A673 (cell line): ENCODE measurements at regions not wholly inside any gene's neighbourhood (a gene's known extent, or its start where the extent isn't known, plus 50 kb on each side); places are given as distances from the start of the nearest gene placed in this dataset.

Experiments
- BruUV-seq: library from RNA; stranded (reverse); fragments of 400-500 nt; replicated peaks from 2 replicates; lab custom pipeline; 2021; lab: Mats Ljungman, UMichigan
- CTCF ChIA-PET: fragments of 300-600 bp; sonication (Branson Sonifier 250); formaldehyde crosslinking; loops from one replicate; lab custom pipeline; 2022; ENCODE audit warnings: antibody characterized with exemption; lab: Charles Lee
- POLR2A ChIA-PET: fragments of 300-600 bp; sonication (Branson Sonifier 250); formaldehyde crosslinking; loops from one replicate; lab custom pipeline; 2022; ENCODE audit warnings: antibody characterized with exemption; ENCODE audit not compliant: low non-redundant PET; lab: Charles Lee
- DNase-seq: peaks from one replicate; pipeline ENCODE4 v3.0.0-alpha.2; 2015; ENCODE audit warnings: low spot score
- H3K27ac ChIP-seq: fragments of 200-600 bp; sonication (generic); 2 replicates; pipeline ENCODE4 v1.5.1; 2016; ENCODE audit warnings: mixed run types, low read depth, mild to moderate bottlenecking, mixed read lengths, antibody characterized with exemption, low read length; ENCODE audit not compliant: poor library complexity, severe bottlenecking
- H3K27me3 ChIP-seq: fragments of 200-600 bp; sonication (generic); replicated peaks from 2 replicates; pipeline ENCODE4 v1.6.1; 2017; ENCODE audit warnings: mixed run types, low read depth, mild to moderate bottlenecking, mixed read lengths, antibody characterized with exemption, low read length; ENCODE audit not compliant: insufficient read depth, poor library complexity
- H3K36me3 ChIP-seq: fragments of 200-600 bp; sonication (generic); 2 replicates; pipeline ENCODE4 v1.6.1; 2016; ENCODE audit warnings: mixed run types, mild to moderate bottlenecking, mixed read lengths, antibody characterized with exemption, low read length; ENCODE audit not compliant: insufficient read depth, poor library complexity, severe bottlenecking
- H3K4me1 ChIP-seq: fragments of 200-600 bp; sonication (generic); 2 replicates; pipeline ENCODE4 v1.6.1; 2017; ENCODE audit warnings: mixed run types, mild to moderate bottlenecking, mixed read lengths, antibody characterized with exemption, low read length; ENCODE audit not compliant: insufficient read depth, poor library complexity, severe bottlenecking
- H3K4me3 ChIP-seq: fragments of 200-600 bp; sonication (generic); 2 replicates; pipeline ENCODE4 v1.5.1; 2016; ENCODE audit warnings: low read depth, mixed run types, mild to moderate bottlenecking, mixed read lengths, low read length; ENCODE audit not compliant: poor library complexity, severe bottlenecking
- H3K9me3 ChIP-seq: fragments of 200-600 bp; sonication (generic); 2 replicates; pipeline ENCODE4 v1.6.1; 2016; ENCODE audit warnings: mixed run types, low read depth, mild to moderate bottlenecking, mixed read lengths, antibody characterized with exemption, low read length; ENCODE audit not compliant: poor library complexity, severe bottlenecking
- CTCF ChIP-seq: fragments of 300-800, 200-600 bp; sonication (generic); conservative IDR thresholded peaks from 2 replicates; pipeline ENCODE4 v1.5.1; 2017; ENCODE audit warnings: low read depth, mild to moderate bottlenecking, antibody characterized with exemption, low read length, moderate library complexity, mixed read lengths
- EZH2 ChIP-seq: fragments of 200-600 bp; sonication (generic); IDR thresholded peaks from 2 replicates; pipeline ENCODE4 v1.6.1; 2017; ENCODE audit warnings: borderline replicate concordance, low read depth, mild to moderate bottlenecking, mixed read lengths, antibody characterized with exemption, low read length; ENCODE audit not compliant: poor library complexity, severe bottlenecking
- intact Hi-C: fragments of 100-400 bp; cut with micrococcal nuclease; formaldehyde crosslinking; loops from one replicate; pipeline ENCODE4 v1.10.0; 2022; ENCODE audit not compliant: unreplicated experiment

GRCh38 chr13:77381059-77381458, 54.2 kb upstream of the MYCBP2 start:
- ChIA-PET POLR2A (no interaction called here), CTCF (interaction anchor here (0.7 kb wide), 1 partner anchor 921 kb away, joined by 3 read pairs; no protein-coding TSS in a partner anchor)
- no peak for DNase-seq
- Histone ChIP-seq H3K27ac (no peak overlapping the region), H3K36me3 (no peaks in the 10 kb centered on the region), H3K9me3 (no peaks in the 10 kb centered on the region), H3K27me3 (no peaks in the 10 kb centered on the region), H3K4me3 (no peak overlapping the region), H3K4me1 (no peaks in the 10 kb centered on the region)
- no TSS peak for BruUV-seq
- intact Hi-C loops: no loop called here
- TF ChIP-seq EZH2 (no peak), CTCF (no peak)

- Histone ChIP-seq H3K4me3 (no peak overlapping the region), H3K9me3 (no peaks in the 10 kb centered on the region), H3K4me1 (no peaks in the 10 kb centered on the region), H3K27me3 (no peaks in the 10 kb centered on the region), H3K27ac (no peak overlapping the region), H3K36me3 (no peaks in the 10 kb centered on the region)
- no peak for DNase-seq
- ChIA-PET CTCF (no interaction called here), POLR2A (no interaction called here)
- no TSS peak for BruUV-seq
- TF ChIP-seq CTCF (no peak), EZH2 (no peak)
- intact Hi-C loops: no loop called here
Observed at GRCh38 chr13:77379508-77379907, 52.6 kb upstream of the MYCBP2 start.

GRCh38 chr13:77378662-77379061, 51.8 kb upstream of the MYCBP2 start:
- Histone ChIP-seq H3K36me3 (no peaks in the 10 kb centered on the region), H3K27me3 (no peaks in the 10 kb centered on the region), H3K4me3 (no peak overlapping the region), H3K9me3 (no peaks in the 10 kb centered on the region), H3K4me1 (no peaks in the 10 kb centered on the region), H3K27ac (no peak overlapping the region)
- BruUV-seq: no TSS peak
- intact Hi-C loops: no loop called here
- DNase-seq: no peak
- CTCF ChIA-PET: no interaction called here
- TF ChIP-seq CTCF: no peak
- no peak for TF ChIP-seq EZH2
- POLR2A ChIA-PET: no interaction called here
